ENCODE measurements at regions not wholly inside any gene's neighbourhood (a gene's known extent, or its start where the extent isn't known, plus 50 kb on each side); places are given as distances from the start of the nearest gene placed in this dataset.

GRCh38 chr2:39541011-39541930 lies 104.2 kb upstream of the MAP4K3 start:
- no peak for TF ChIP-seq POLR2AphosphoS5 (IDR thresholded peaks at IDR 0.05)
- TF ChIP-seq CTCF (IDR thresholded peaks at IDR 0.05): no peak
